ENCODE measurements at regions not wholly inside any gene's neighbourhood (a gene's known extent, or its start where the extent isn't known, plus 50 kb on each side); places are given as distances from the start of the nearest gene placed in this dataset.
"Not testable (repeated sequence)": the region's sequence is repeated elsewhere in the genome, so short reads cannot be mapped to it uniquely, and the experiment has no call there.

DNA sequence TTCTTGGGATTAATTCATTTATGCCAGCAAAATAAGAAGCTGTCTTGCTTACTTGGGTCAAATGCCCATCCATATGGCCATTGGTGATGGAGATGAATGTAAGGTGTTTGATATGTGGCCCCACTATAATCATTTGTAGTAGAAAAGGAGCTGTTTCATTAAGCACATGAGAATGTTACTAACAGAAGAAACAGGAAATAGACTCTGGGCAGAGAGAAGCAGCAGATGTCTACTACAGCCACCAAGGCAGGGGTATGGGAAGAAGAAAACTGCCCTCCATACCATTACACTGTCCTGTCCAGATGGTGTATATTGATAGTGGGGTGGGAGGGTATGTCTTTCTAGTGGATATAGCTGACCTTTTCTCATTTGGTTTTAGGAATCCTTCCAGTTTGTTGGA, 386.6 kb upstream of the CLINT1 start:
- DNase-seq, result no peak

DNA sequence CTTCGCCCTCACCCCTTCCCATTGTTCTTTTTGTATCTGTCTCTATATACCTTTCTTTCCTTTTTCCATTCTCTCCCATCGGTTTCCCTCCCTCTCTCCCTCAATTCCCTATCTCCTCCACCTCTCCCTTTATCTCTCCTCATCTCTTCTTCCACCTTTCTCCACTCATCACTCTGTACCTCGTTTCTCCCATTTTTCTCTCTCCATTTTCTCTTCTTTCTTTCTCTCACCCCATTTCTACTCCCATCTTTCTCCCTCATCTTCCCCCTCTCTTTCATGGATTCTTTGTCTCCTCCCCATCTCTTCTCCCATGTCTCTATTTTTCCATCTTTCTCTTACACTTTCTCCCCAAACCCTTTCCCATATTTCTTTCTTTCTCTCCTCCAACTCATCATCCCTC, 385.9 kb upstream of the CLINT1 start:
- DNase-seq, result no peak

DNA sequence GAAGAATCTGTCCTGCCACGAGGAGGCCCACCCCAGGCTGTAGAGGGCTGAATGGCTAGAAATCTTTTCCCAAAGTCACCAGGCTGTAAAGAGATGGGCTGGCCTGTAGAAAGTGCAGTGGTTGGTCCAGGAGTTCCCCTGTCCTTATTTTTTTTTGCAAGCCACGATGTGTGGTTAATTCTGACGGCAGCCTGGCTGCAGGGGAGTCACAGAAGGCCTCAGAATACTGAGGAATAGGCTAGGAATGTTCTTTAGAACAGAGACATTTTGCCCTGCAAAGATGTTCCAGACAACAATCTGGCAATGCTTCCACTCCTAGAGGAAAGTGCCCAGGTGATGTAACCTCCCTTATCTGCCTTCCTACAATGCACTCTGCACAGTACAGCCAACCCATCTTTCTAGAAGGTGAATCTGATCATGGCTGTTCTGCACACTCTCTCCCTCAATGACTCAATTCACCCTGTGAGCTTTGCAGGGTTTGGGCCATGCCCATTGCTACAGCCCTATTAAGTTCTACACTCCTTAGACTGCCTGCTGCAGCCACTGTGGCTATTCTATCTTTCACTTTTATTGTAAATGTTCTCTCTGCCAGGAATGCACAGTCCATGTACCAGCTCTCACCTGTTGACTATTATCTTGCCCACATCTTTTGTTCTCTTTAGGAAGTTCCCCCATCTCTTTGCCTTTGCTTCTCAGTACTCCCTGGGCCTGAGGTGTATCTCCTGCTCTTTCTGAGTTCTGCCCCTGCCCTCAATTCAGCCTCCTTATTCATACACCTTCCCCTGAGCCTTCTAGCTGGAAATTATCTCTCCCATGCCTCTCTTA, 377.8 kb upstream of the CLINT1 start:
- DNase-seq, result no peak

DNA sequence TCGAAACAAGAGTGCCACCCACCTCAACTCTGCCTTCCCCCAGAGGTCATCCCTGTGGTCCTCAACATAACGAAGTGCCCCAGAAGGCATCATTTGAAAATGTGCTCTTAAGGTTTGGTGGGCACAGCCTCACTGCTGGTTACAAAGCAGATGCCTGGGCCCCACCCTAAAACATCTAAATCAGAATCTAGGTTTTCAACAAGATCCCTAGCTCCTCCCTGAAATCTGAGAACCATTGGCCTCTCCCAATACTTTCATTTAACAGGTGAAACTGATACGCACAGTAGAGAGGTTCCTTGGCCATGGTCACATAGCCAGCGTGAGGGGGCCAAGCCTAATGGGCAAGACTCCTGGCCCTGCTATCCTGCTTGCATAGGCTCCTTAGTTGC, 376.2 kb upstream of the CLINT1 start:
- no peak for DNase-seq

DNA sequence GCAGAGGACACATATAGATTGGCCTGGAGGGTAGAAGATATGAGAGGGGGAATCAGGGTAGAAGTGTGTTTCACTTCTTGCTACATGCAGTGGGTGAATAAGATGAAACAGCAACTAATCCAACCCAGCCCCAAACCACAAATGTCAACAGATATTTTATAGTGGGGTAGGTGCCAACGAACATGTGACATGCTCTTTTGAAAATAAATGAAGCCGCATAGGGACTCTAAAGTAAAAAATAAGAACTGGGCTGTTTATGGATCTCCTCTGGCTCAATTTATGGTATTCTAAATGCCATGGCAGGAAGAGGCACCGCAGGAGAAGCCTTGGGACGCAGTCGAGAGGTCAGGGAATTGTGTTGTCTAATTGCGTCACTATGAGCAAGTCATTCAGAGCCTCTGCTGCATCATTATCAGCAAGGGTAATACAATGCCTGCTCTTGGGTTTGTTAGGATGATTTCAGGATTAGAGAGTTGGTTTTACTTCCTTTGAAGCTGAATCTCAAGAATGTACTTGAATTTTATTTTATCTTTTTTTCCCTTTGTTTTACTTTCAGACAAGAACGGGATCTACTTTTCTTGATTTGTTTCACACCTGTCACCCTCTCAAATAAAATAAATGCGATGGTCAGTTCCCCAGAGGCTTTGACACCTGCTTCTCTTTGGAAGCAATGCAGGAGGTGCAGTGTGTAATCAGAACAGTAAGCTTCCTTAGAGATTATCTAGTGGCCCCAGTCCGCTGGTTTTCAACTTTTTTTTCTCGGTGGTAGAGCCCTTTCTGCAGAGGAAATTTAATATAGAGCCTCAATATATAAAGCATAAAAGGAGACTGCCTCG, 375.6 kb upstream of the CLINT1 start:
- DNase-seq, result no peak

DNA sequence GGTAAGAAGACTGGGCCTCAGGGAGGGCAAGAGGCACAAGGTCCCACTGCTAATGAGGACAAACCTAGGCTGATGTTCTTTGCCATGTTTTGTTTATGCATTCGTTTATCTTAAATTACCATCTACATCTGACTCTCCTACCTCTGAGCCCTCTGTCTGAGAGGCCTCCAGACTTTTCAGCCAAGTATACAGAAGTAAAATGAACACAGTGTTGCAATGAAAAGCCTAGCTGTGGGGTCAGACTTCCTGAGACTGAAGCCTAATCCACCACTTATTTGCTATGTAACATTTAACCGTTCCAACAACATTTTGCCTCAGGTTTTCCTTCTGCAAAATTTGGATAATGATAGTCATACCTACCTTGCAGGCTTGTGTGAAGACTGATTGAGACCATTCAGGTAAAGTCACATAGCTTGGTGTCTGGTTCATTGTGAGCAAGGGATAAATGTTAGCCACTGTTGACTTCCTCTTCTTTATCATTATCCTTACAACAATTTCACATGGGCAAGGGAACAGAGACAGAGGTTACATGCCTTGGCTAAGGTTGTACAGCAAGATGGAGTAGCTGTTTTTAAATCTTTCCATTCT, 374.9 kb upstream of the CLINT1 start:
- no peak for DNase-seq

DNA sequence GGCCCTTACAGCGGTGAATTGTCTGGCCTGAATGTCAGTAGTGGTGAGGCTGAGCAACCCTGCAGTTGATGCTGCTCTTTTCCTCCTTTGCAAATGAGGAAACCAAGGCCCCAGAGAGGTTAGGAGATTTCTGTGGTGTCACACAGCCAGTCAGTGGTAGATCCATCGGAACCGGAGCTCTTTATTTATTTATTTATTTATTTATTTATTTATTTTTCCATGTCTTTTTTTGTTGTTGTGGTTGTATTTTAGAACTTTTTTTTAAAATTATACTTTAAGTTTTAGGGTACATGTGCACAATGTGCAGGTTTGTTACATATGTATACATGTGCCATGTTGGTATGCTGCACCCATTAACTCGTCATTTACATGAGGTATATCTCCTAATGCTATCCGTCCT, 368.4 kb upstream of the CLINT1 start:
- not testable (repeated sequence) for DNase-seq

DNA sequence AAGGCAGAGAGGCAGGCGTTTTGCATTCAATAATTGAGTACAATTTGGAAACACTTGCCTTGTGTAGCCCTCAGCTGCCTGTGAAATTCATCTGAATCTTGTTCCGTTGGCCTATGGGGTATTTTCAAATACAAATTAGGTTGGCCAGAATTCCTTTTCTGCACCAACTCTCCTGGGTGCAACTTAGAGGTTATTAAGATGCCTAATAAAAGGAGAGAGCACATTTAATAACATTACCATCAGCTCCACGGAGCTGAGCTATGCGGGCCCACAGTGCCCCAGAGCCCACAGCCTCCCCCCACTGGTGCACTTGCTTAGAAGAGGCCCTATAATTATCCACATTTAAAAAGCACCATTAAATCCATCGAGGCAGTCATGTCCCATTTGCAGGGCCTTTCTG, 367.6 kb upstream of the CLINT1 start:
- no peak for DNase-seq

DNA sequence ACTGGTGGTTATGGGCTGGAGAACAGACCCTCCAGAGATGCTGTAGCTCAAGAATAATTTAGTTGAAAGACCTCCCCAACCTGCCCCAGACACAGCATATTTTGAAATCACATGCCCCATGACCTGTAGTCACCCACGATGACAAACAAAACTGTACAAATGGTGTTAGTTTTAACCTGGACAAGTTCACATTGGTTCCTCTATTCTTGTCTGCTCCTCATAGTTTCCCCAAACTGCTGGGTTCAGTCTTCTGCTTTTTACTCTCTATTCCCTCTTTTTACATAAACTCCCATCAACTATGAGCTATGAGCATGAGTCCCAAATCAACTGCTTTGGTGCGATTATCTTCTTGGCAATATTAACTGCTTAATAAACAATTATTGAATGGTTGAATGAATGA, 365.3 kb upstream of the CLINT1 start:
- no peak for DNase-seq

DNA sequence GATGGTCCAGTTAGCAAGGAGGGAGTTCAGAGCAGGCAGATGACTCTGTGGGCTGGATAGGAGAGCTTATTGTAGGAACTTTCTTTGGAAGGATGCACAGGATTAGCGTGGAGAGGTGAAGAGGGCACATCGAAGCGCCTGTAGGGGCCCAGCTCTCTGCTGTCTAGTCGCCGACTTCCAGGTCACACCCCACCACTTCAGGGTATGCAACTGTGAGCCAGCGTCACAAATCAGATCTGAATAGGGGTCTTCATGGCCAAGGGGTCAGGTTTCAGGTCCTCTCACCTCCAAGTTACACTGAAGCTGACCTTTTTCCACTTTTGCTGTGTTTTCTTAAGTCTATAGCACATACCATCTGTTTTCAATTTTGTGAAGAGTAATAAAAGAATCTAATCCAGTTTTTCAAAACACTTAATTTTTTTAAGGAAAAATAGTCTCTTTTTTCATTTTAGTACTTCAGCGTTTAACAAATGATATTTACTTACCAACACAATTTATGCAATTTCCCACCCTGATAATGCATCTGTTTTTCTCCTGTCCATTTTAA, 364.2 kb upstream of the CLINT1 start:
- no peak for DNase-seq

DNA sequence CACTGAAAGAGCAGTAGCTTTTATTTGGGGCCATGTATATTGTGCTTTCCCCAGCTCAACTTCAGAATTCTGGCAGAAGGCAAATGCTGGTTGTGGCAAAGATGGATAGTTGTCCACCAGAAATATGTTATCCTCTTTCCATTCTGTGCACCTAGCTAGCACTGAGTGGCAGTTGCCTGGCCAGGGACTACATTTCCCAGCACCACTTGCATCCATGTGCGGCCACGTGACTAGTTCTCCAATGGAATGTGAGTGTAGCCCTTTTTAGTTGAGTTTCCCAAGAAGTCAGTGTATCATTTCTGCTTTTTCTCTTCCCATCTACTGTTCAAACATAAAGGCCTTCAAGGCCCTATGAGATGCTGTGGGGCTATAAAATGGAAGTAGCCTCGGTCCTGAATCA, 354.0 kb upstream of the CLINT1 start:
- no peak for DNase-seq

DNA sequence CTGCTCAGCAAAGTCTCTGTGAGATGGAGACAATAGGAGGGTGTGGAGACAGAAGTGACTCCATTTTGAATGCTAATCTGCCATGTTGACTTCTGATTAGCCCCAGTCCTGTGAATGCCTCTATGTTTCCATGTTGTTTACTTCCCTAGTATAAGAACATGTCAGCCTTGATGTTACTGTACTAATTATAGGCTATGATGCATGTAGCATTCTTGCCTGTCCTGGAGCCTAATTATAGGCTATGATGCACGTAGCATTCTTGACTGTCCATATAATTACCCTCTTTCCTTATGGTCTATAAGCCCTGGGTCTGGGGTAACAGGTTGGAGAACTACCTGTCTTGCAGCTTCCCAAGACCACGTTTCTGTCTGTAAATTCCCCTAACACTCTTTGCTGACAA, 353.3 kb upstream of the CLINT1 start:
- DNase-seq, result no peak

DNA sequence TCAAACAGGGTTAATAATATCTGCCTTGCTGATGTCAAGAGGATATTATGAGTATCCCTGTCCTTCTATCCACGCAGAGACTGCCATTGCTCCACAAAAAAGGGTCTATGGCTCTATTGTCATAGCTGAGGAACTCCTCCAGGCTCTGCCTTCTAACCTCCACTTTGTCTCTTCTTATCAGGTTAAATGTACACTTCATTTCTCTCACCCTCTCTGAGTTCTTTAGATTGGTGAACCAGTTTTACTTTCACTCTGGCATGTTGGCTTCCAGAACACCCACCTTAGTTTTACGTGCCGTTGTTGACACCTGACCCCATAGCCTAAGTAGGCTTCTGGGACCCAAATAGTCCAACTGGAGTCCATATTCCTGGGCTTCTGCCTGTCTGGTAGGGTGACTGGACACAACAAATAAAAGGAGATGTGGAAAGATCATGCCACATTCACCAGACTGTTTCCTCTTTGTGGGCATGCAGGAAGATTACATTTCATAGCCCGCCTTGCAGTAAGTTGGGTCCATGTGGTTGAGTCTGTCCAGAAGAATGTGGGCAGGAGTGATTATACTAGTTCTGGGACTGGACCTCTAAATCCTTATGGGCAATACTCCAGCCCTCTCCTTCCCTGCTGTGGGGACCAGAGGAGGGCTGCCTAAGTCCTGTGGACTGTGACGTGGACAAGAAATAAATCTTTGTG, 350.4 kb upstream of the CLINT1 start:
- no peak for DNase-seq

DNA sequence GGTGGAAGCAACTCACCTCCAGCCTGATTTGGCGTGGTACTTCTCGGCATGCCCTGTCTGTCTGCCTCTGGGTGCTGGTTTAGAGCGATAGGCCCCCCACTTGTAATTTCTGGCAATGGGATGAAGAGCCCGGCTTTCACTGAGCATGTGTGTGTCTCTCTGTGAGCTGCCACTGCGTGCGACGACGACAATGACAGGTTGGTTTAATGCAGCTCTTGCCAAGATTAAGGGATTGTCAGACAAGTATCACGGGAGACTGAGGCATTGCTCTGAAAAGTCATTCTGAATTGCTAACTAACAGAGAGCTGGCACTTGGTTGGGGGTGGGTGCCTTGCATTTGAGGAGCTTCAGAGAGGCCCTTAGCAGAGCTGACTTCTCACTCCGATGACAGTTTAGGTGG, 348.8 kb upstream of the CLINT1 start:
- DNase-seq, result no peak

DNA sequence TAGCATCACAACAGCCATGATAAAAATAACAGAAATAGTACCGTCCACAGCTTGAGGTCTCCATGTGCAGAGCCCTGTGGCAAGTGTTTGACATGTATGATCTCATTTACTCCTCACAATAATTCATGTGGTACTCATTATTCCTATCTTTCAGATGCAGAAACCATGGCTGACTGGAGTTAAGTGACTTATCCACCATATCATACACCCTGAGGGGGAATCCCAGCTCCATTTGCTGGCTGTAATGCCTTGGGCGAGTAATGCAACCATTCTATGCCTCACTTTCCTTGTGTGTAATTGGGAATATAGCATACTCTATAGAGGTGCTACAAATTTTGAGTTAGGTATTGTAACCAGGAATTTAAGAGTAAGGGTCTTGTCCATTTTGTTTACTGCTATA, 347.0 kb upstream of the CLINT1 start:
- no peak for DNase-seq

DNA sequence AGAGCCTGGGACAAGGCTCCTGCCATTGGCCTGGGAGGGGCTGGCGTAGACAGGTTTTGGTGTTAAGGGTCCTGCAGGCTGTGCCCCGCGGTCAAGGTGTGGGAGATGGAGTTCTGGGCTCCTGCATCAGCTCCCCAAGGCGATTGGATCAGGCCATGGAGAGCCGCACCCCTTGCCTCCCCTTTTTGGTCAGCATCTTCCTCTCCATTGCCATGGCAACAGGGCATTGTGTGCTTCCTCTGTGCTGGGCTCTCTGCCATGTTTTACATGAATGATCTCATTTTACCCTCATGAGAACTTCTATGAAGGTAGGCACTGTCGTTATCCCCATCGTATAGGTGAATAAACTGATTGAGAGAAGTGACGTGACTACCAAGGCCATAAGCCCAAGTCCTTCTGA, 344.3 kb upstream of the CLINT1 start:
- no peak for DNase-seq

DNA sequence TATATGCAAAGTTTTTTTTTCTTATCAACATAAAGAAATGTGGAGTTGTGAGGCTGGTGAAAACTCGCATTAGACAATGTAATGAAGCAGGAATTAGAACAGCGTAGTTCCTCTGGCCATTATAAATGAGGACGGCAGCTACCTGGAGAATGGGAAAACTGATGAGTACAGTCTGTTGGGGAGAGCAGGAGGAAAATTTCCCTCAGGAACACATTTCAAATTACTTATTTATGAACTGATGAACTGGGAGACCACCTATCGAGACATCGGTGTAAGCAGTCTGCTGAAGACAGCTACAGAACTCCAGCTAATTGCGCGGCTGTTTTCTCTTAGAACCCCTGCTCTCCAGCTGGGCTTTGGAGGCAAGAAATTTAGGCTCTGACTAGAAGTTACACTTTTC, 343.9 kb upstream of the CLINT1 start:
- DNase-seq, result no peak

DNA sequence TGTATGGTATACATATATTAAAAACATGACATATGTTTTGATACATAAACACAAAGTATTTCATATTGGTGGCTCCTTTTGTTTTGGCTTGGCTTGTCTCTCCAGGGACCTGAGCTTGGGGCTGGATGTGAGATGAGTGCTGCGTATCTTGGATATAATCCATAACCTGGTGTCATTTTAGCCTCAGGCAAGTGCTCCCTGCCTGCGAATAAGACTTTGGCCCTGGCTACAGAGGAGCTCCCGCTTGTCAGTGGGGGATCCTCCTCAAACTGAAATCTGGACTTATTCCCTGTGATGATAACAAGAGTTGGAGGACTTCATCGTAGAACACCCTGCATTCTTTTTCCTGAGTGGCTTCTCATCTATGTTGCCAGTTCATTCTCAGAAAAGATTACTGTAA, 341.7 kb upstream of the CLINT1 start:
- DNase-seq, result no peak

DNA sequence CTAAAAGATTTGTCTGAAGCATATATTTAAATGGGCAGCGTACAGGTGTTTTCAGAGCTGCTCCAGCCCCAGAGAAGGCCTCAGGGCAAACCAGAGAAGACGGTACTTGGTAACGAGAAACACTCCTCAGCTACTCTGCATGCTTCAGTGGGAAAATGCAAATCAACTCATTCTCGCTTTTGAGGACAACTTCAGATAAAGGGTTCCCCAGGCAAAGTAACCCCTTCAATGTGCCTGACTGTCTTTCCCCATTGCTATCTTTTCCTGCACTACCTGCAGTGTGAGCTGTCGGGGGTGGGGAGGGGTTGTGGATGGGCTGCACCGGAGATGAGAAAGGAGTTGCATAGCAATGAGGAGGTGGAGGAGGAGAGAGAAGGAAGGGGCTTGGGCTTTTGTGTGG, 339.7 kb upstream of the CLINT1 start:
- no peak for DNase-seq

DNA sequence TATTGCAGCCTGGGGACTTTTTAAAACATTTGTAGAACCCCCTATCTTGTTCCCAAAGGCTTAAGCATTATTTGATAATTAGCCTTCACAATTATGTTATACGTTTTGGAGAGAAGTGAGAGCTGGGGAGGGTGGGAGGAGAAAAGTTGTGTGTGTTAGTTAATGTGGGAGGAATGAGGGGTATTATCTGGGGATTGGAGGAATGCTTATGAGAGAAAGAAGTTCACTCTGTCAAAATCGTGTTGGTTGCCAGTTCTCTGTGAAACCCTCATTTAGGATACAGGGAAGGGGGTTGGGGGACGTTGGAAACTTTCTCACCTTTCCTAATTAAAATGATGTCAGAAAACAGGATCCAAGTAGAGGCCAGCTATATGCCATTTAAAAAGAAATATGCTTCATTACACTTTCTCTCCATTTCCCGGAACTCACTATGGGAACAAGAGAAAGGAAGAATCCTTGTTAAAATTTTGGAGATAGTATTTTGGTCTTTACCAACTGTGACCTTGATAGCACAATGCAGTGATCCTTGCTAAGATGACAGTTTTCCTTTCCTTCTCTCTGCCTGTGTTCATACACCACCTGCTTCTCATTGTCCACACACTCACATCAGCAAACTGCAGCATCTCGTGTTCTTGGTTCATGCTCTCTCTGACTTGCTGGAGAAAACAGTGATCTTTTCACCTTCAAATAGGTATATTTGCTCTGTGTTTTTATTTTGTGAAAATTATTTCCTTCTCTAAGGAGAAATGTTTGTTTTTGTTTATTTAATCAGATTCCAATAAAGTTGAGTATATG, 336.7 kb upstream of the CLINT1 start:
- DNase-seq, result no peak

DNA sequence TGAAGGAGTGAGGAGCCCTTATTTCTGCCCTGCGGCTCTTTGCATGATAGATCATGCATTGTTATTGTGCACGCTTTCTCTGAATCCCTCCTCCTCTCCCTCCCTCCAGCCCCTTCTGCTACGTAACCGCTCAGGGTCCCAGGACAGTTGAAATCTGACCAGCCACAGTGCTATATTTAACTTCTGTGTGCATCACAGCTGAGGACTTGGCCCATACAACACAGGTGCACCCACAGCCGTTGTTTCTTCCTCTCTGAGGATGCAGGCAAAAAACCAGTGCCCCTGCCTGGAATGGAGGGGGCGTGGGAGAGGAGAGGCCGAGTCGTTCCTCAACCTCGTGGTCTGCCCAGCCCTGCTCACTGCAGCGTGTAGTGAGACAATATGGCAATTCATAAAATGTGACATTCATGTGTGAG, 335.6 kb upstream of the CLINT1 start:
- DNase-seq, result no peak

DNA sequence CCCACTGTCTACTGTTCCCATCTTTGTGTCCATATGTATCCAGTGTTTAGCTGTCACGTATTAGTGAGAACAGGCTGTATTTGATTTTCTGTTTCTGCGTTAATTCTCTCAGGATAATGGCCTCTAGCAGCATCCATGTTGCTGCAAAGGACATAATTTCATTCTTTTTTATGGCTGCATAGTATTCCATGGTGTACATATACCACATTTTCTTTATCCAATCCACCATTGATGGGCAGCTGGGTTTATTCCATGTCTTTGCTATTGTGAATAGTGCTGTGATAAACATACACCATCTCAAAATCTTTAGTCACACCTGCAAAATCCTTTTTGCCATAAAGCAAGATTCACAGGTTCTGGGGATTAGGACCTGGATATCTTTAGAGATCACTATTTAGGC, 334.4 kb upstream of the CLINT1 start:
- DNase-seq, result not testable (repeated sequence)

Data from midbrain (tissue), 1 donor.